Lower leg skin (tissue), 4 donors: ENCODE measurements at regions not wholly inside any gene's neighbourhood (a gene's known extent, or its start where the extent isn't known, plus 50 kb on each side); places are given as distances from the start of the nearest gene placed in this dataset.

Experiments used
- DNase-seq, 2 donors: peaks; one replicate each; pipeline ENCODE4 v3.0.0-alpha.2; 2019; ENCODE audit warnings: low spot score in 2 of 2
- H3K4me3 ChIP-seq: fragments of 200-600 bp; sonication (generic); 2 replicates; pipeline ENCODE4 v1.5.1; 2017; ENCODE audit warnings: mild to moderate bottlenecking, low read depth; ENCODE audit not compliant: poor library complexity, severe bottlenecking
- CTCF ChIP-seq, 3 donors: fragments of 450-650 bp; IDR thresholded peaks; one replicate each; pipeline ENCODE4 v1.5.1; 2016; ENCODE audit warnings: antibody characterized with exemption in 3 of 3, mild to moderate bottlenecking in 3 of 3, moderate library complexity in 2 of 3
- POLR2A ChIP-seq, 2 donors: fragments of 450-650 bp; IDR thresholded peaks; one replicate each; pipeline ENCODE4 v1.6.1; 2016 to 2017; ENCODE audit warnings: antibody characterized with exemption in 2 of 2, mild to moderate bottlenecking in 1 of 2, moderate library complexity in 1 of 2
- WGBS, 2 donors: methylation state at CpG; one replicate each; pipeline ENCODE4 v1.1.5; 2018; 5-methylcytosine and 5-hydroxymethylcytosine counted together
- intact Hi-C: fragments of 100-400 bp; cut with DNase I; formaldehyde crosslinking; loops from one replicate; pipeline ENCODE4 v1.15.0; 2023; ENCODE audit warnings: low total_unique reads

GRCh38 chr2:81529944-81530343, 1225.4 kb upstream of the LRRTM1 start:
- TF ChIP-seq POLR2A (IDR thresholded peaks at IDR 0.05) (no peak), CTCF (IDR thresholded peaks at IDR 0.05) (no peak)
- intact Hi-C loops, result no loop called here
- no peak overlapping the region for H3K4me3 ChIP-seq
- DNase-seq, result no peak
- 58 to 65% methylated on average over 6 of the region's 6 CpGs for WGBS, 2 donors

- TF ChIP-seq CTCF (IDR thresholded peaks at IDR 0.05) (no peak), POLR2A (IDR thresholded peaks at IDR 0.05) (no peak)
- intact Hi-C loops, result no loop called here
- WGBS, 2 donors, result 84 to 93% methylated on average over 3 of the region's 3 CpGs
- no peak overlapping the region for H3K4me3 ChIP-seq
- no peak for DNase-seq
Observed at GRCh38 chr2:81528852-81529480, 1224.4 kb upstream of the LRRTM1 start.

- TF ChIP-seq CTCF (IDR thresholded peaks at IDR 0.05) (no peak), POLR2A (IDR thresholded peaks at IDR 0.05) (no peak)
- 74 to 76% methylated on average over 2 of the region's 2 CpGs for WGBS, 2 donors
- no peak for DNase-seq
- intact Hi-C loops, result no loop called here
- H3K4me3 ChIP-seq, result no peak overlapping the region
Observed at GRCh38 chr2:81523344-81523743, 1218.8 kb upstream of the LRRTM1 start.

- TF ChIP-seq CTCF (IDR thresholded peaks at IDR 0.05) (no peak), POLR2A (IDR thresholded peaks at IDR 0.05) (no peak)
Observed at GRCh38 chr2:81513328-81513727, 1208.8 kb upstream of the LRRTM1 start.

GRCh38 chr2:81505586-81505985, 1201.0 kb upstream of the LRRTM1 start:
- intact Hi-C loops, result no loop called here
- 71 to 82% methylated on average over 2 of the region's 2 CpGs for WGBS, 2 donors
- no peak overlapping the region for H3K4me3 ChIP-seq
- TF ChIP-seq POLR2A (IDR thresholded peaks at IDR 0.05) (no peak), CTCF (IDR thresholded peaks at IDR 0.05) (no peak)
- no peak for DNase-seq

More at GRCh38 chr2:81513328-81513727, 1208.8 kb upstream of the LRRTM1 start:
- DNase-seq, result no peak
- 77 to 80% methylated on average over 2 of the region's 2 CpGs for WGBS, 2 donors
- intact Hi-C loops, result no loop called here
- H3K4me3 ChIP-seq, result no peak overlapping the region

GRCh38 chr2:81495556-81495955, 1191.0 kb upstream of the LRRTM1 start:
- 55% methylated on average over 2 of the region's 2 CpGs for WGBS, 2 donors
- TF ChIP-seq POLR2A (IDR thresholded peaks at IDR 0.05) (no peak), CTCF (IDR thresholded peaks at IDR 0.05) (no peak)
- no peak overlapping the region for H3K4me3 ChIP-seq
- DNase-seq, result no peak
- intact Hi-C loops, result no loop called here
